ENCODE measurements at regions not wholly inside any gene's neighbourhood (a gene's known extent, or its start where the extent isn't known, plus 50 kb on each side); places are given as distances from the start of the nearest gene placed in this dataset.

DNA sequence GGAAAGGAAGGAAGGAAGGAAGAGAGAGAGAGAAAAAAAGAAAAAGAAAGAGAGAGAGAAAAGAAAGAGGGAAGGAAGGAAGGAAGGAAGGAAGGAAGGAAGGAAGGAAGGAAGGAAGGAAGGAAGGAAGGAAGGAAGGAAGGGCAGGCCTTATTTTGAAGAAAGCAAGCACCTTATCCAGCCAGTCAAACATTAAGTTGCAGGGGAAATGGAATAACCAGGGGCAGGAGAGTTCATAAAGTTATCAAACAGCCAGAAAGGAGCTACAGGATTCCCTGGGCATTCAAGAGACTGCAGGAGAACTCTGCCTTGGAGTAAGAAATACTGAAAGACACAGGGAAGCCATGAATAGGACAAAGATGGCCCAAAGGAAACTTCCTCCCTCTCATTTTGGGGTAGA is 672.0 kb upstream of the INTU start:
- no peaks in the 10 kb centered on the region for H3K36me3 ChIP-seq
- H3K4me3 ChIP-seq, result no peak overlapping the region
- H3K4me1 ChIP-seq, result no peaks in the 10 kb centered on the region
- H3K27ac ChIP-seq, result no peak overlapping the region
- H3K9me3 ChIP-seq, result no peaks in the 10 kb centered on the region
- no peak for DNase-seq (ENCODE audit: extremely low spot score in 2 of 2)
- H3K27me3 ChIP-seq, result no peaks in the 10 kb centered on the region
- TF ChIP-seq, protein P1, sequence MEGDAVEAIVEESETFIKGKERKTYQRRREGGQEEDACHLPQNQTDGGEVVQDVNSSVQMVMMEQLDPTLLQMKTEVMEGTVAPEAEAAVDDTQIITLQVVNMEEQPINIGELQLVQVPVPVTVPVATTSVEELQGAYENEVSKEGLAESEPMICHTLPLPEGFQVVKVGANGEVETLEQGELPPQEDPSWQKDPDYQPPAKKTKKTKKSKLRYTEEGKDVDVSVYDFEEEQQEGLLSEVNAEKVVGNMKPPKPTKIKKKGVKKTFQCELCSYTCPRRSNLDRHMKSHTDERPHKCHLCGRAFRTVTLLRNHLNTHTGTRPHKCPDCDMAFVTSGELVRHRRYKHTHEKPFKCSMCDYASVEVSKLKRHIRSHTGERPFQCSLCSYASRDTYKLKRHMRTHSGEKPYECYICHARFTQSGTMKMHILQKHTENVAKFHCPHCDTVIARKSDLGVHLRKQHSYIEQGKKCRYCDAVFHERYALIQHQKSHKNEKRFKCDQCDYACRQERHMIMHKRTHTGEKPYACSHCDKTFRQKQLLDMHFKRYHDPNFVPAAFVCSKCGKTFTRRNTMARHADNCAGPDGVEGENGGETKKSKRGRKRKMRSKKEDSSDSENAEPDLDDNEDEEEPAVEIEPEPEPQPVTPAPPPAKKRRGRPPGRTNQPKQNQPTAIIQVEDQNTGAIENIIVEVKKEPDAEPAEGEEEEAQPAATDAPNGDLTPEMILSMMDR (IDR thresholded peaks at IDR 0.05), result no peak
- TF ChIP-seq POLR2AphosphoS5 (IDR thresholded peaks at IDR 0.05; ENCODE audit: insufficient read depth in 1 of 2, low read depth in 1 of 2), result no peak
- no peak for TF ChIP-seq POLR2A (IDR thresholded peaks at IDR 0.05)
- intact Hi-C loops (cut with DNase I), result no loop called here

DNA sequence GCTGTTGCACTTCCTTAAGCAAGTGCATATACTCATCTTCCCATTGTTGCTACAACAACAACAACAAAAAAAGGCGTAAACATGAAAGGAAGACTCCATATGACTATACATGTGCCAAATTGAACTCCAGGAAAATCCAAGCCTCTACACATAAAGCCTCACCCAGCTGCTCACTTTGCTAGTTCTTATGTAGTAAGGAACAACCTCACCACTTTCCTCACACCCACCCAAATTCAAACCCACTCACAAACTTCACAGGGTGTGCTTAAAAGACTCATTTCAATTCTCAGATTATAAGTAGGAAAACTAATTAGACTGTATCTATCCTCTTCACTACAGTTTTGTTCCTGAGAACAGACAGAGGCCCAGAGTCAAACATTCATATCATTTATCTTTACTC is 671.1 kb upstream of the INTU start:
- Histone ChIP-seq H3K27me3 (no peaks in the 10 kb centered on the region), H3K9me3 (no peaks in the 10 kb centered on the region), H3K4me1 (no peaks in the 10 kb centered on the region), H3K36me3 (no peaks in the 10 kb centered on the region), H3K27ac (no peak overlapping the region), H3K4me3 (no peak overlapping the region)
- intact Hi-C loops (cut with DNase I), result no loop called here
- no peak for TF ChIP-seq POLR2A (IDR thresholded peaks at IDR 0.05)
- no peak for TF ChIP-seq POLR2AphosphoS5 (IDR thresholded peaks at IDR 0.05; ENCODE audit: insufficient read depth in 1 of 2, low read depth in 1 of 2)
- TF ChIP-seq, protein P1 (IDR thresholded peaks at IDR 0.05), result no peak
- no peak for DNase-seq (ENCODE audit: extremely low spot score in 2 of 2)

DNA sequence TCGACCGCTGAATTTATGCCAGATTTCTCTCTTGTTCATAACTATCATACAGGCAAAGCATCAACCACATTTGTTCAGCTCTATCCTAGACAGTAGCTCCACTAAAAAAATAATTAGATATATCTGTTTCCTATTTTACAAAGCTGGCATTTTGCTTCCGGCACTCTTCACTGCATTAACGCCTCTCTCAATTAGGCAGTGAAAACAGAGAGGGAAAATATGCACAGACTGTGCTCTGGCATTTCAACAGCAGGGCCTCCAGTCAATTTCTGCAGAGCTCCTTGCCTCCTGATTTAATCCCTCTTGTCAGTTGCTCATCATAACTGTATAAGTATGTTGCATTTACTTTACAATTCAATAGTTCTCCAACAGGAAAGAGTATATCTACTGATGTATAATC is 666.9 kb upstream of the INTU start:
- intact Hi-C loops (cut with DNase I), result no loop called here
- H3K9me3 ChIP-seq, result no peaks in the 10 kb centered on the region
- H3K36me3 ChIP-seq, result no peaks in the 10 kb centered on the region
- H3K27me3 ChIP-seq, result no peaks in the 10 kb centered on the region
- no peak overlapping the region for H3K27ac ChIP-seq
- TF ChIP-seq, protein P1 (IDR thresholded peaks at IDR 0.05), result no peak
- TF ChIP-seq POLR2A (IDR thresholded peaks at IDR 0.05), result no peak
- no peak for TF ChIP-seq POLR2AphosphoS5 (IDR thresholded peaks at IDR 0.05; ENCODE audit: insufficient read depth in 1 of 2, low read depth in 1 of 2)
- H3K4me3 ChIP-seq, result no peak overlapping the region
- DNase-seq (ENCODE audit: extremely low spot score in 2 of 2), result no peak
- H3K4me1 ChIP-seq, result no peaks in the 10 kb centered on the region

DNA sequence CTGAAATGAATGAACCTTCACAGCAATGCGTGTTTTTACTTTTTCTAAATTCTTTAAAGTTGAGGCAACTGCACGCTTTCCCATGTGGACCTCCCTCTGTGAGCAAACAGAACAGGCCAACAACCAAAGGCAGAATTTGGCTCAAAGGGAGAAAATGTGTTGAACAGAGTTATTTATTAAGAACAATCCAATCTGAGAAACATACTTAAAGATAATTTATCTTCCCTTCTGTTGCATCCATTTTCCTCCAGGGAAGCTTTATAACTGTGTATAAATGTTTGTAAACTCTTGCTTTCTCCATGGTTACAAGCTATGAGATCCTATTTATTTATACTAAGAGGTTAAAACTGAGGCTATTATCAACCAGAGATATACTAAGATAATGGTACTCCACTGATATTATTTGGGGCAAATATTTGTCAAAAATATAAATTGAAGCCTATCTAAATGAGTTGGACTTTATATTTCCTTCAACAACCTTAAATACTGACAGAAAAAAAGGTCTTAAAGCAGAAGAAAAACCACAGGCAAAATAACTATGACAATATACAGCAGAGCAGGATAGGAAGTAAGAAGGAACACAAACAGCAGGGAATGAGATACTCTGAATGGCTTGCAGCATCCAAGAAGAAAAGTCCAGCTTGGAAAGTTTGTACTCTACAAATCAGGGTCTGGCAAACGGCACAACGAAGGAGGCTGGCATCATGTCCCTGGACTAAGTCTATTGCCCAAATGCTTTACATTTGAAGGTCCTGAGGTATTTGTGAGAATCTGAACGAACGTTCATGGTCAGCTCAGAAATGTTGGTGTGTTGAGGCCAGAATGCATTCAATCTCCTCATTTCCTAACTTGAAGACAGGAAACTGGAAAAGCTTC is 663.2 kb upstream of the INTU start:
- intact Hi-C loops (cut with DNase I), result no loop called here
- Histone ChIP-seq H3K27me3 (no peaks in the 10 kb centered on the region), H3K4me3 (no peak overlapping the region), H3K9me3 (no peaks in the 10 kb centered on the region), H3K4me1 (no peaks in the 10 kb centered on the region), H3K36me3 (no peaks in the 10 kb centered on the region), H3K27ac (no peak overlapping the region)
- no peak for DNase-seq (ENCODE audit: extremely low spot score in 2 of 2)
- TF ChIP-seq POLR2AphosphoS5 (IDR thresholded peaks at IDR 0.05; ENCODE audit: insufficient read depth in 1 of 2, low read depth in 1 of 2) (no peak), POLR2A (IDR thresholded peaks at IDR 0.05) (no peak)
- TF ChIP-seq, protein P1 (IDR thresholded peaks at IDR 0.05), result no peak

DNA sequence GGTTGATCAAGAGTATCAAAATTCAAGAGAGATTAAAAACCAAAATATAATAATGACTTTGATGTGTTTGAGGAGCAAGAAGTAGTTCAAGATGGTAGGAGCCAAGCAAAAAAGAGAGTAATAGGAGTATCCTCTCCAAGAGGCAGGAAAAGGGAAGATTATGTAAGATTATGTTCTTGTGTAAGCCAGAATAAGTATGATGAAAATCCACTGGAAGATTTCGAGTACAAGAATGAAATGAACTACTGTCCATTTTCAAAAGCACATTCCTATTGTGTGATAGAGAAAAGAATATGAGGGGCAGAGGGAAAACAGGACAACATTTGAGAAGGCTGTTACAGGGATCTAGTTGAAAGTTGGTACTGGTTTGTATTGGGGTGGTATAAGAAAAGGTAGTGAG is 659.6 kb upstream of the INTU start:
- H3K9me3 ChIP-seq, result no peaks in the 10 kb centered on the region
- no peak for TF ChIP-seq POLR2AphosphoS5 (IDR thresholded peaks at IDR 0.05; ENCODE audit: insufficient read depth in 1 of 2, low read depth in 1 of 2)
- TF ChIP-seq, protein P1 (IDR thresholded peaks at IDR 0.05), result no peak
- no peak for TF ChIP-seq POLR2A (IDR thresholded peaks at IDR 0.05)
- no peaks in the 10 kb centered on the region for H3K4me1 ChIP-seq
- no peak overlapping the region for H3K4me3 ChIP-seq
- no peak overlapping the region for H3K27ac ChIP-seq
- H3K27me3 ChIP-seq, result no peaks in the 10 kb centered on the region
- no peaks in the 10 kb centered on the region for H3K36me3 ChIP-seq
- intact Hi-C loops (cut with DNase I), result no loop called here
- DNase-seq (ENCODE audit: extremely low spot score in 2 of 2), result no peak
